ENCODE measurements at regions not wholly inside any gene's neighbourhood (a gene's known extent, or its start where the extent isn't known, plus 50 kb on each side); places are given as distances from the start of the nearest gene placed in this dataset.

- no peaks in the 10 kb centered on the region for H3K36me3 Mint-ChIP-seq
- H3K27me3 Mint-ChIP-seq: no peaks in the 10 kb centered on the region
- no peak for DNase-seq (ENCODE audit: extremely low spot score, unreplicated experiment)
- no peak for TF ChIP-seq CTCF (conservative IDR thresholded peaks at IDR 0.05)
- H3K4me3 Mint-ChIP-seq: no peak overlapping the region
- H3K4me1 Mint-ChIP-seq (ENCODE audit: unreplicated experiment): no peaks in the 10 kb centered on the region
- H3K9me3 Mint-ChIP-seq: no peaks in the 10 kb centered on the region
- no peak overlapping the region for H3K27ac Mint-ChIP-seq
These were observed 515.1 kb downstream of the TECRL start for GRCh38 chr4:63894161-63894560.

GRCh38 chr4:63869370-63869769 lies 539.9 kb downstream of the TECRL start:
- Mint-ChIP-seq H3K27ac (no peak overlapping the region), H3K9me3 (no peaks in the 10 kb centered on the region), H3K27me3 (no peaks in the 10 kb centered on the region), H3K36me3 (no peaks in the 10 kb centered on the region), H3K4me1 (ENCODE audit: unreplicated experiment) (no peaks in the 10 kb centered on the region), H3K4me3 (no peak overlapping the region)
- no peak for TF ChIP-seq CTCF (conservative IDR thresholded peaks at IDR 0.05)
- no peak for DNase-seq (ENCODE audit: extremely low spot score, unreplicated experiment)

- DNase-seq (ENCODE audit: extremely low spot score, unreplicated experiment): no peak
- Mint-ChIP-seq H3K4me1 (ENCODE audit: unreplicated experiment) (no peaks in the 10 kb centered on the region), H3K27me3 (no peaks in the 10 kb centered on the region), H3K4me3 (no peak overlapping the region), H3K27ac (no peak overlapping the region), H3K36me3 (no peaks in the 10 kb centered on the region), H3K9me3 (no peaks in the 10 kb centered on the region)
- TF ChIP-seq CTCF (conservative IDR thresholded peaks at IDR 0.05): no peak
These were observed 557.8 kb downstream of the TECRL start for GRCh38 chr4:63851496-63851895.

GRCh38 chr4:63841266-63841665 lies 568.0 kb downstream of the TECRL start:
- no peaks in the 10 kb centered on the region for H3K27me3 Mint-ChIP-seq
- no peak for DNase-seq (ENCODE audit: extremely low spot score, unreplicated experiment)
- H3K36me3 Mint-ChIP-seq: no peaks in the 10 kb centered on the region
- H3K27ac Mint-ChIP-seq: no peak overlapping the region
- no peak for TF ChIP-seq CTCF (conservative IDR thresholded peaks at IDR 0.05)
- H3K4me1 Mint-ChIP-seq (ENCODE audit: unreplicated experiment): no peaks in the 10 kb centered on the region
- H3K9me3 Mint-ChIP-seq: no peaks in the 10 kb centered on the region
- H3K4me3 Mint-ChIP-seq: no peak overlapping the region

- H3K27ac Mint-ChIP-seq: no peak overlapping the region
These were observed 577.6 kb downstream of the TECRL start for GRCh38 chr4:63831590-63832155.

More at GRCh38 chr4:63831590-63832155, 577.6 kb downstream of the TECRL start:
- H3K4me3 Mint-ChIP-seq: no peak overlapping the region
- no peaks in the 10 kb centered on the region for H3K27me3 Mint-ChIP-seq
- DNase-seq (ENCODE audit: extremely low spot score, unreplicated experiment): no peak
- TF ChIP-seq CTCF (conservative IDR thresholded peaks at IDR 0.05): no peak
- H3K36me3 Mint-ChIP-seq: no peaks in the 10 kb centered on the region
- no peaks in the 10 kb centered on the region for H3K9me3 Mint-ChIP-seq
- H3K4me1 Mint-ChIP-seq (ENCODE audit: unreplicated experiment): no peaks in the 10 kb centered on the region
